ENCODE measurements at regions not wholly inside any gene's neighbourhood (a gene's known extent, or its start where the extent isn't known, plus 50 kb on each side); places are given as distances from the start of the nearest gene placed in this dataset.

- TF ChIP-seq ZNF529 (tag by site-specific recombination; IDR thresholded peaks at IDR 0.05; ENCODE audit: insufficient replicate concordance): no peak
Measured at GRCh38 chr7:68671046-68671445, 927.2 kb upstream of the AUTS2 start (continued).

- CTCF ChIA-PET: no interaction called here
- no peak overlapping the region for H3K4me3 ChIP-seq (ENCODE audit: low read depth, low read length)
- no peaks in the 10 kb centered on the region for H3K36me3 ChIP-seq (ENCODE audit: control insufficient read depth in 2 of 2, insufficient read depth in 1 of 2, low read length in 2 of 2)
- no peaks in the 10 kb centered on the region for H3K9me3 ChIP-seq (ENCODE audit: control insufficient read depth, insufficient read depth, low read depth, low read length)
- H3K4me1 ChIP-seq (ENCODE audit: control insufficient read depth, insufficient read depth, low read length): no peaks in the 10 kb centered on the region
- no peak for TF ChIP-seq BCL11B (tag by site-specific recombination; IDR thresholded peaks at IDR 0.05; ENCODE audit: low read depth)
- no peak for TF ChIP-seq ZNF792 (tag by site-specific recombination; IDR thresholded peaks at IDR 0.05)
- no peak for TF ChIP-seq SALL2 (tag by site-specific recombination; IDR thresholded peaks at IDR 0.05; ENCODE audit: borderline replicate concordance)
- TF ChIP-seq ZNF837 (tag by site-specific recombination; IDR thresholded peaks at IDR 0.05): no peak
- TF ChIP-seq MYNN (tag by site-specific recombination; IDR thresholded peaks at IDR 0.05; ENCODE audit: borderline replicate concordance): no peak
- POLR2A ChIA-PET: no interaction called here
- no peak overlapping the region for H3K27ac ChIP-seq (ENCODE audit: extremely low read depth, low read depth, low read length)
Measured at GRCh38 chr7:68671671-68672070, 926.6 kb upstream of the AUTS2 start.

- ChIA-PET POLR2A (no interaction called here), CTCF (no interaction called here)
- Histone ChIP-seq H3K4me3 (ENCODE audit: low read depth, low read length) (no peak overlapping the region), H3K4me1 (ENCODE audit: control insufficient read depth, insufficient read depth, low read length) (no peaks in the 10 kb centered on the region), H3K27ac (ENCODE audit: extremely low read depth, low read depth, low read length) (no peak overlapping the region), H3K36me3 (ENCODE audit: control insufficient read depth in 2 of 2, insufficient read depth in 1 of 2, low read length in 2 of 2) (no peaks in the 10 kb centered on the region), H3K9me3 (ENCODE audit: control insufficient read depth, insufficient read depth, low read depth, low read length) (no peaks in the 10 kb centered on the region)
- TF ChIP-seq ZNF2 (tag by site-specific recombination; IDR thresholded peaks at IDR 0.05): no peak
- no peak for TF ChIP-seq INSM2 (tag by site-specific recombination; IDR thresholded peaks at IDR 0.05)
- TF ChIP-seq ZNF23 (tag by site-specific recombination; IDR thresholded peaks at IDR 0.05; ENCODE audit: borderline replicate concordance): no peak
- no peak for TF ChIP-seq ZBTB6 (tag by site-specific recombination; IDR thresholded peaks at IDR 0.05)
Measured at GRCh38 chr7:68674826-68675225, 923.4 kb upstream of the AUTS2 start.

GRCh38 chr7:68676813-68677535, 921.3 kb upstream of the AUTS2 start:
- no peaks in the 10 kb centered on the region for H3K36me3 ChIP-seq (ENCODE audit: control insufficient read depth in 2 of 2, insufficient read depth in 1 of 2, low read length in 2 of 2)
- H3K27ac ChIP-seq (ENCODE audit: extremely low read depth, low read depth, low read length): no peak overlapping the region
- H3K4me3 ChIP-seq (ENCODE audit: low read depth, low read length): no peak overlapping the region
- H3K4me1 ChIP-seq (ENCODE audit: control insufficient read depth, insufficient read depth, low read length): no peaks in the 10 kb centered on the region
- ChIA-PET POLR2A (no interaction called here), CTCF (no interaction called here)
- H3K9me3 ChIP-seq (ENCODE audit: control insufficient read depth, insufficient read depth, low read depth, low read length): no peaks in the 10 kb centered on the region
- TF ChIP-seq ZNF211 (tag by site-specific recombination; IDR thresholded peaks at IDR 0.05; ENCODE audit: low read depth): no peak
- no peak for TF ChIP-seq ZNF350 (tag by site-specific recombination; IDR thresholded peaks at IDR 0.05)
- TF ChIP-seq TSHZ1 (tag by site-specific recombination; IDR thresholded peaks at IDR 0.05; ENCODE audit: borderline replicate concordance): no peak
- TF ChIP-seq ZNF791 (tag by site-specific recombination; IDR thresholded peaks at IDR 0.05): no peak
- no peak for TF ChIP-seq ZNF530 (tag by site-specific recombination; IDR thresholded peaks at IDR 0.05; ENCODE audit: low read depth)
- TF ChIP-seq ZNF426 (tag by site-specific recombination; IDR thresholded peaks at IDR 0.05): no peak
- TF ChIP-seq REPIN1 (tag by site-specific recombination; IDR thresholded peaks at IDR 0.05; ENCODE audit: low read depth): no peak

Data from HEK293 (cell line).